H1 (cell line): ENCODE measurements at regions not wholly inside any gene's neighbourhood (a gene's known extent, or its start where the extent isn't known, plus 50 kb on each side); places are given as distances from the start of the nearest gene placed in this dataset.

ENCODE experiments used
- CBX5 ChIP-seq: fragments of 300-800, 300-1000 bp; sonication (generic); IDR thresholded peaks from 2 replicates; pipeline ENCODE4 v1.7.1; 2016; ENCODE audit warnings: antibody characterized with exemption, low read length, low read depth
- FOSL1 ChIP-seq: IDR thresholded peaks from 2 replicates; pipeline ENCODE4 v1.6.1; 2011; ENCODE audit warnings: mild to moderate bottlenecking, low read depth, low read length, moderate library complexity; ENCODE audit not compliant: insufficient read depth
- RXRA ChIP-seq: IDR thresholded peaks from 2 replicates; pipeline ENCODE4 v1.6.1; 2011; ENCODE audit warnings: low read depth, mild to moderate bottlenecking, low read length, moderate library complexity; ENCODE audit not compliant: insufficient read depth
- SP1 ChIP-seq: IDR thresholded peaks from 2 replicates; pipeline ENCODE4 v1.6.1; 2011; ENCODE audit warnings: low read depth, low read length
- SRF ChIP-seq: IDR thresholded peaks from 2 replicates; pipeline ENCODE4 v1.6.1; 2011; ENCODE audit warnings: mild to moderate bottlenecking, low read depth, low read length, moderate library complexity

- TF ChIP-seq RXRA (no peak), SRF (no peak), CBX5 (no peak), FOSL1 (no peak), SP1 (no peak)
Measured at GRCh38 chr6:86203044-86203443, 560.4 kb upstream of the SYNCRIP start (continued).
